Fibroblast of skin of abdomen (primary cell): ENCODE measurements at regions not wholly inside any gene's neighbourhood (a gene's known extent, or its start where the extent isn't known, plus 50 kb on each side); places are given as distances from the start of the nearest gene placed in this dataset.
"Not testable (repeated sequence)": the region's sequence is repeated elsewhere in the genome, so short reads cannot be mapped to it uniquely, and the experiment has no call there.

Experiments
- DNase-seq: peaks from one replicate; pipeline ENCODE4 v3.0.0-alpha.2; 2013

GRCh38 chr18:35827275-35827902 is 145.1 kb upstream of the RMP24 start:
- no peak for DNase-seq

DNA sequence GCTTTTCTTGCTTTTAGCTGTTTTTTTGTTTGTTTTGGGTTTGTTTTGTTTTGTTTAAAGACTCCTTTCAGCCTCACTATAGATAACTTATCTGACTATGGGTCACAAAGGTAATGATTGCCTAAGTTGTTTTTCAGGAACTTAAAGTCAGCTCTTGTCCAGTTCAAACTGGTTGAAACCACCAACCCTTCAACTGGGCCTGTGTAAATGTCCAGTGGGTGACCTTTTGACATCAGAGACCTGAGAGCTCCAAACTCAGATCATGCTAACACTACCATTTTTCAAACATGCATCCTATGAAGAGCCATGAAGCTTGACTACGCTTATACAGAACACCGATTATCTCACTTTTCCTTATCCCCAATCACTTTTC is 144.6 kb upstream of the RMP24 start:
- DNase-seq = no peak

DNA sequence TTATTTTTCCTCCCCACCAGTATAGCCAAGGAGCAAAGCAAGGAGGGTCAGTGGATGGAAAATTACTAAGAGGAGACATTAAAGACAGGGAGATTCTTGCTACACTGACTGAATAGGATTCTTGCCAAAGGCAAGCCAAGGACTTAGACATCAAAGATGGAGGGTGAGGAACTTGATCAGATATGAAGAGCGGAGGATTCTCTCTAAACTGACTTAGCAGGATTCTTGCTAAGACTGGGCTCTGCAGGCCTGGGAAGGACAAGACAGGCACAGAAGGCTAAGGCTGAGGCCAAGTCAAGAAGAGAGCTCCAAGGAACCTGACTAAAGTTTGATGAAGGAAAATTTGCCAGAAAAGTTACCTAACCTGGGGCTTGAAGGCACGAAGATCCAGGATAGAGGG is 143.9 kb upstream of the RMP24 start:
- no peak for DNase-seq

DNA sequence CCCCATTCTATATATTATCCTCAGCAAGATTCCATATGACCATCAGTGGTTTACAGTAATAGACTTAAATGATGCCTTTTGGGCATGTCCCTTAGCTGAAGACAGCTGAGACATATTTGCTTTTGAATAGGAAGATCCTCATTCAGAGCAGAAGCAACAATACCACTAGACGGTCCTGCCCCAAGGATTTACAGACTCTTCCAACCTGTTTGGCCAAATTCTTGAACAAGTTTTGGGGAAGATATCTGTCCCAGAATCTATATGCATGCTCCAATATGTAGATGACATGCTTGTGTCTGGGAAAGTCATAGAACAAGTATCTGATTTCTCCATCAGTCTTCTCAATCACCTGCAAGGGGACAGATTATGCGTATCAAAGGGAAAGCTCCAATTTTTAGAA is 137.1 kb upstream of the RMP24 start:
- no peak for DNase-seq

- no peak for DNase-seq
These were observed 136.6 kb upstream of the RMP24 start for GRCh38 chr18:35835833-35836232.

DNA sequence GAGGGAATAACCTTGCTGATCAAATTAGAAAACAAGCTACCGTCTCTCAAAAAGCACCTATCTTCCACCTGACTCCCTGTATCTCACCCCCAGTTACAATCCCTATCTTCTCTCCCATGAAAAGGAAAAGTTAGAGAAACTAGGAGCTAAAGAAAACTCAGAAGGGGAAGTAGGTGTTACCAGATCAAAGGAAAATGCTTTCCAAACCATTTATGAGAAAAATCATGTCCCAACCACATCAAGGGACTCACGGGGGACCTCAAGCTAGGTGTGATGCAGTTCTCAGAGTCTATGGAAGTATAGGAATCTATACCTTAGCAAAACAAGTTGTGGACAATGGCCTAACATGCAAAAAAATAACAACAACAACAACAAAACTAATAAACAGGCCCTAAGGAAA is 135.5 kb upstream of the RMP24 start:
- no peak for DNase-seq

DNA sequence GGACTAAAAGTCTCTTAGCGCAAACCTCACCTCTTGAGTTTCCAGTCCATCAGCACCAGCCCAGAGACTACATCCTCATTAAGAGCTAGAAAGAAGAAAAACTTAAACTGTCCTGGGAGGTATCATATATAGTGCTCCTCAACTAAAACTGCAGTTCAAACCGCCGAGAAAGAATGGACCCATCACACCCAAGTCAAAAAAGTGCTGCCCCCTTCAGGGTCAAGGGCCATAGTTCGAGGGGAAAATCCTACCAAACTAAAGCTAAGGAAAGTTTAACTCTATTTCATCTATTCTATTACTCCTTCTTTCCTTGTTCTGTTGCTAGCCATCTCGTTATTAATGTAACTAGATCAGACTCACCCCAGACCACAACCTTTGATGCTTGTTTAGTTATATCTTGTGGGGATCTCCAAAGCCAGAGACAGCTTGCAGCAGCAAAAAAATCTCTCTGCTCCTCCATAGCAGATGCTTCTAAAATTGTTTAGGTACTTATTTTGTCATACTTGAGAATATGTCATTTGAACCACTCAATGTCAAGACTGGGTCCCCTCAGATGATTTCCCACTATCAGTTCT is 134.5 kb upstream of the RMP24 start:
- no peak for DNase-seq

- DNase-seq = no peak
These were observed 131.2 kb upstream of the RMP24 start for GRCh38 chr18:35841283-35841682.

DNA sequence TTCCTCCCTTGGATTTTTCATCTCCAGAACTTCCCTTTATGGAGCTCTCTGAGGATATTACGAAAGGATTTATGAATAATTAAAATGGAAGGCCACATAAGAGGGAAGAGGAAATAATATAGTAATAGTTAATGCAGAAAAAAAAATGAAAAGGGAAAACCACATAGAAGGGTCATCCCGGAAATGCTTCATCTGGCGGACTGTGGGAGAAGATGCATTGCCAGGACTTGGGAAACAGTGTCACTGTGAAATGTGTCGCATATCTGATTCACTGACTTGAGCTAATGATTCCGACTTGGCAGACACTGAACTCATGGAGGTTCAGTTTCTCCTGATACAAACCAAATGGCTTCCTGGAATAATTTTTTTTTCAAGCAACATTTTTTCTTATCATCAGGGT is 129.9 kb upstream of the RMP24 start:
- no peak for DNase-seq

GRCh38 chr18:35848321-35848720 is 124.2 kb upstream of the RMP24 start:
- DNase-seq = not testable (repeated sequence)

- not testable (repeated sequence) for DNase-seq
These were observed 123.2 kb upstream of the RMP24 start for GRCh38 chr18:35849241-35849640.

GRCh38 chr18:35851286-35851970 is 121.1 kb upstream of the RMP24 start:
- no peak for DNase-seq

DNA sequence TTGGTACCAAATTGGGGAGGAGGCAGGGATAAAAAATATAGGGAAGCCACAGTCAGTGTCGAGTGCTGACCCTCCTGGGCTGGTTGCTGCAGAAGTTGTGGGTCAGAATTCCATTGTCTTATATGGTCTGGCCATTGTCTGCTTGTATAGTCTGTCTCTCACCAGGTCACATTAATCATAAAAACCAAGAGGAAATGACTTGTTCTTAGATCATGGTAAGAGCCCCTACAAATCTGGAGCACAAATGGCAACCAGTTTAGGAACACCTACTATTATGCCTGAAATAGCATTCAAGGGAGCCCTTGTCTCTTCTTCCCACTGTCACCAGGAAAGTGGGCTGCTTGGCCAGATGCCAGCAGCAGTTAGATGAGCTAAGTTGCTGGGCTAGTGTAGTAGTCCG is 119.7 kb upstream of the RMP24 start:
- DNase-seq = no peak

- DNase-seq = no peak
These were observed 118.4 kb upstream of the RMP24 start for GRCh38 chr18:35854095-35854494.

DNA sequence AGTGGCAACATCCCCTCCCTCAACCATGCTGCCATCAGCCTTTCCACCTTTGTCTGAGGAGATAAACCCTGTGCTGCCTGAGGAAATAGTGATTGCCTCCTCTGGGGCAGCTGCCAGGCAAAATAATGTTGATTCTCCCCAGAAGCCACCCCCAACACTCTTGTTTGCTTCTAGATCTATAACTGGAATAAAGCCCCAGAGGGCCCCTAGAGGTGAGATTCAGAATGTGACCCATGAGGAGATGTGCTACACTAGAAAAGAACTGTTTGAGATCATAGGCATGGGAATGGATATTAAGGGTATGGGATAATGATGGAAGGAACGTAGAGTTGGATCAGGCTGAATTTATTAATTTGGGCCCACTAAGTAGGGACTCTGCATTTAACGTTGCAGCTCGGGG is 116.3 kb upstream of the RMP24 start:
- DNase-seq = no peak

DNA sequence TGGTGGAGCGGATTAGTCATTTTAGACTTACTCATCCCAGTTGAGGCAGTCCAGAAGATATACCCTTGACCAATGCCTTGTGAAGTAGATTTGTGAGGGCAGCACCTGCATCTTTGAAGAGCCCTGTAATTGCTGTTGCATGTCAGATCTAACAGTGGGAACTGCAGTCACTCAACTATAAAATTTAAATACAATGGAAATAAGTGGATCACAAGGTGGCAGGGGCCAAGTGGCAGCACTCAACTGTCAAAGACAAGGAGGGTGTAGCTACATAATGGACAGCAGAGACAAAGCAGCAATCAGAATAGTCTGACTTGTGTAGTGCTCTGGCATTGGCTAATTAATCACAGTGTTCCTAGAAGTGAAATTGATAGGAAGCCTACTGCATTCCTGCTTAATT is 115.8 kb upstream of the RMP24 start:
- DNase-seq = not testable (repeated sequence)

DNA sequence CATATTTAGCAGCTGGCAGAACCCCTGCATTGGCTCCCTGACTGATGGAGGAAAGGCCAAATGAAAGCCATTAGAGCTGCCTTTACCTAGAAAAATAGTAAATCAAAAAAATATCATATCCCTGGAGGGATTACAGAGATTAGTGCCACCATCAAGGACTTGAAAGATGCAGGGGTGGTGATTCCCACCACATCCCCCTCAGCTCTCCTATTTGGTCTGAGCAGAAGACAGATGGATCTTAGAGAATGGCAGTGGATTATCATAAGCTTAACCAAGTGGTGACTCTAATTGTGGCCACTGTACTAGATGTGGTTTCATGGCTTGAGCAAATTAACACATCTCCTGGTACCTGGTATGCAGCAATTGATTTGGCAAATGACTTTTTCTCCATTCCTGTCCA is 114.9 kb upstream of the RMP24 start:
- not testable (repeated sequence) for DNase-seq

DNA sequence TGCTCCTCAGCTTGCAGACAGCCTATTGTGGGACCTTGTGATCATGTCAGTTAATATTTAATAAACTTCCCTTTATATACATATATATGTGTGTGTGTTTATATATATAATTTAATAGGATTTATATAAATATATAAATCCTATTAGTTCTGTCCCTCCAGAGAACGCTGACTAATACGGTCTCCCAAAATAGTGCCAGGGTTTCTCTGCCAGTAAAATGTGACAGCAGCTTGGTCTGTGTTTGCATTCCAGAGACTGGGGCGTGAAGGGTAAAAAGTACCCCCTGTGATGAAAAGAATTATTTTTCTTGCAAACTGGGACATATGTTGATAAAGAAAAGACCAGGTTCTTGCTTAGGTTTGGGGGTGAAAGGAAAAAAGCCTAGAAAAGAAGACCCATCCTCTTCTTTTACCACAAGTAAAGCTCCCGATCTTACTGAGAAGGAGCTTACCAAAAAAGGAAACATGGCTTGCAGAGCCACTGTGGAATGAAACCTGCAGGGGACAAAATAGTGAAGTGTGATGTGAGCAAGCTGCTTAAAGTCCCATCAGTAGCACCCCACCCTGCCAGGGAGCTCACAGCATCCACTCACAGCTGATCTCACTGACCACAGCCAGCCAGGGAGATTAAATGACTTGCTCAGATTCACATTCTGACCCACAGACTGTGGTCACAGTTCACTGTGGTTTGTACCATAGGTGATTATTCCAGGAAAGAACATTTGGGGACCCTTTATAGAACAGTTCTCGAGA is 110.9 kb upstream of the RMP24 start:
- no peak for DNase-seq

GRCh38 chr18:35862119-35862640 is 110.3 kb upstream of the RMP24 start:
- DNase-seq = no peak

- no peak for DNase-seq
These were observed 107.6 kb upstream of the RMP24 start for GRCh38 chr18:35864916-35865315.

DNA sequence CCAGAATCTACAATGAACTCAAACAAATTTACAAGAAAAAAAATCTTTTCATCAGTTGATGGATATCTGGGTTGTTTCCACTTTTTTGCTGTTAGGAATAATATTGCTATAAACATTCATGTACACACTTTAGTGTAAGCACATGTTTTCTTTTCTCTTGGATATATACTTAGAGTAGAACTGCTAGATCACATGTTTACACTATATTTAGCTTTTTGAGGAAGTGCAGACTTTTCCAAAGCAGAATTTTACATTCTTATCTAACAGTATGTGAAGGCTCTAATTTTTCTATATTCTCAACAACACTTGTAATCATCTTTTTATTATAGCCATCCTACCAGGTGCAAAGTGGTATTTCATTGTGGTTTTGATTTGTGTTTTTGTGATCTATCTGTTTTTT is 103.6 kb upstream of the RMP24 start:
- DNase-seq = no peak

DNA sequence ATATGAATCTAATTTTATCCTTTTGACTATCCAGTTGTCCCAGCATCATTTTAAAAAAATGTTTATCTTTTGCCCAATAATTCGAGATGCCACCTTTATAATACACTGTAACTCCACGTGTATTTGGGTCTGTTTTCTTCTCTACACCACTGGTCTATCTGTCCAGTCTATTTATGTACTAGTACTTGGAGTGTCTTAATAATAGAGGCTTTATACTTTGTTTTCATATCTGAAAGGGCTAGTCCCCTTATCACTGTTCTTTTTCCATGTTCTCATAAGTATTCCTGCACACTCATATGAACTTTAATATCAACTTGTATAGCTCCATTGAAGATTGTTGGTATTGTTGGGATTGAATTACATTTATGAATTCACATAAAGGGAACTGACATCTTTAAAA is 101.1 kb upstream of the RMP24 start:
- DNase-seq = no peak

GRCh38 chr18:35875566-35875965 is 96.9 kb upstream of the RMP24 start:
- DNase-seq = no peak
